KOPT-K1 (cell line): ENCODE measurements at regions not wholly inside any gene's neighbourhood (a gene's known extent, or its start where the extent isn't known, plus 50 kb on each side); places are given as distances from the start of the nearest gene placed in this dataset.
"Not testable (repeated sequence)": the region's sequence is repeated elsewhere in the genome, so short reads cannot be mapped to it uniquely, and the experiment has no call there.

Experiments
- H3K27ac ChIP-seq: fragments of 200-600 bp; sonication (generic); 2 replicates; pipeline ENCODE4 v1.5.1; 2016; ENCODE audit warnings: antibody characterized with exemption, mild to moderate bottlenecking, low read depth, low read length; ENCODE audit not compliant: poor library complexity, severe bottlenecking
- H3K36me3 ChIP-seq: fragments of 200-600 bp; sonication (generic); 2 replicates; pipeline ENCODE4 v1.5.1; 2017; ENCODE audit warnings: antibody characterized with exemption, mild to moderate bottlenecking, low read length, moderate library complexity; ENCODE audit not compliant: insufficient read depth
- H3K9me3 ChIP-seq: fragments of 200-600 bp; sonication (generic); 2 replicates; pipeline ENCODE4 v1.5.1; 2017; ENCODE audit warnings: antibody characterized with exemption, low read length, mild to moderate bottlenecking; ENCODE audit not compliant: insufficient read depth, poor library complexity, severe bottlenecking

- not testable (repeated sequence) for H3K9me3 ChIP-seq, H3K36me3 ChIP-seq
Observed at GRCh38 chr22:27324908-27325307, 476.6 kb downstream of the MN1 start.

DNA sequence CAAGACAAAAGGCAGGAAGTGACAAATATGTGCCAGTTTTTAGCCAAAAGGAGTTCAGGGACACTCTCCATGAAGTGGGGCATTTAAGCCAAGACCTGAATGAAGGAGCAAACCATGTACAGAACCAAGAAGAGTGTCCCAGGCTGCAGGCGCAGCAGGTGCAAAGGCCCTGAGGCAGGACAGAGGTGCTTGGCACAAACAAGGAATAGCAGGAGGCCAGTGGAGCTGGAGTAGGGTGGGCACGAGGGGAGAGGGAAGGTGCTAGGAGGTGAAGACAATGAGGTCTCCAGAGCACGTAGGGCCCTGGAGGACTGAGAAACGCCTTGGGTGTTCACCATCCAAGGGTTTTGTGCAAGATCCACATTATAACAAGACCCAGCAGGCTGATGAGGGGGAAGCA lies 474.1 kb downstream of the MN1 start:
- Histone ChIP-seq H3K9me3 (no peaks in the 10 kb centered on the region), H3K27ac (no peak overlapping the region), H3K36me3 (no peaks in the 10 kb centered on the region)

More at GRCh38 chr22:27324908-27325307, 476.6 kb downstream of the MN1 start:
- not testable (repeated sequence) for H3K27ac ChIP-seq

- no peak overlapping the region for H3K27ac ChIP-seq
Observed at GRCh38 chr22:27327981-27328721, 473.4 kb downstream of the MN1 start.

GRCh38 chr22:27329131-27329850 lies 472.3 kb downstream of the MN1 start:
- Histone ChIP-seq H3K9me3 (peaks cover 3% of the 10 kb centered on the region), H3K27ac (no peak overlapping the region), H3K36me3 (no peaks in the 10 kb centered on the region)

More at GRCh38 chr22:27327981-27328721, 473.4 kb downstream of the MN1 start:
- Histone ChIP-seq H3K36me3 (no peaks in the 10 kb centered on the region), H3K9me3 (peaks cover 1% of the 10 kb centered on the region)

DNA sequence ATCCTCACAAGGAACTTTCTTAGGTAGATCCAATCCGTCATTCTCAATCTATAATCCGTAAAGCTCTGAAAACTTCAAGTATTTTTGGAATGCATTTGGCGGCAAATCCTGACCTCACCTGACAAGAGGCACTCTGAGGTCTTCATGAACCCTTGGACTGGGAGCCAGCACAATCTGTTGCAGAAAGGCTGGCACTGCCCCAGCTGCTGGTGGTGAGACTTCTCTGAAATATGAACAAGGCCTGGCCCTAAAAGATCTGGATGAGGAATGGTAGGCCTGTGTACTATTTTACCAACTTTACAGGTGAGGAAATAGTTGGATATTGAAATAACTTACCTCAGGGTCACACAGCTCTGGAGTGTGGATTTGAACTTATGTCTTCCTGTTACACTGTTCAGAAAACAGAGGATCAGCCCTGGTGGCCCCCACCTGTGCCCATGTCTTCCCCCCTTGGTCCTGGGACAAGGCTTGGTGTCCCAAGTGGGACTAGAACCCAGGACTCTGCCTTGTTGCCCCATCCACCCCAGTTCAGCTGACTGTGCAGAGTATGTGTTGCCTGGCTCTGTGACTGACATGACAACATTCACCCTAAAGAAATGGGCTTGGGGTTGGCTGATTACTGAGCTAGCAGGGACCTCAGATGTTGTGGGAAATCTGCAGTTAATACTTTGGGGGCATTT lies 471.4 kb downstream of the MN1 start:
- no peaks in the 10 kb centered on the region for H3K36me3 ChIP-seq
- peaks cover 3% of the 10 kb centered on the region for H3K9me3 ChIP-seq

GRCh38 chr22:27331526-27332281 lies 469.9 kb downstream of the MN1 start:
- H3K27ac ChIP-seq, result no peak overlapping the region
- H3K36me3 ChIP-seq, result no peaks in the 10 kb centered on the region
- H3K9me3 ChIP-seq, result peaks cover 3% of the 10 kb centered on the region

More for the DNA sequence above, 471.4 kb downstream of the MN1 start:
- no peak overlapping the region for H3K27ac ChIP-seq

GRCh38 chr22:27335102-27335660 lies 466.4 kb downstream of the MN1 start:
- Histone ChIP-seq H3K36me3 (no peaks in the 10 kb centered on the region), H3K27ac (no peak overlapping the region), H3K9me3 (peaks cover 3% of the 10 kb centered on the region)

DNA sequence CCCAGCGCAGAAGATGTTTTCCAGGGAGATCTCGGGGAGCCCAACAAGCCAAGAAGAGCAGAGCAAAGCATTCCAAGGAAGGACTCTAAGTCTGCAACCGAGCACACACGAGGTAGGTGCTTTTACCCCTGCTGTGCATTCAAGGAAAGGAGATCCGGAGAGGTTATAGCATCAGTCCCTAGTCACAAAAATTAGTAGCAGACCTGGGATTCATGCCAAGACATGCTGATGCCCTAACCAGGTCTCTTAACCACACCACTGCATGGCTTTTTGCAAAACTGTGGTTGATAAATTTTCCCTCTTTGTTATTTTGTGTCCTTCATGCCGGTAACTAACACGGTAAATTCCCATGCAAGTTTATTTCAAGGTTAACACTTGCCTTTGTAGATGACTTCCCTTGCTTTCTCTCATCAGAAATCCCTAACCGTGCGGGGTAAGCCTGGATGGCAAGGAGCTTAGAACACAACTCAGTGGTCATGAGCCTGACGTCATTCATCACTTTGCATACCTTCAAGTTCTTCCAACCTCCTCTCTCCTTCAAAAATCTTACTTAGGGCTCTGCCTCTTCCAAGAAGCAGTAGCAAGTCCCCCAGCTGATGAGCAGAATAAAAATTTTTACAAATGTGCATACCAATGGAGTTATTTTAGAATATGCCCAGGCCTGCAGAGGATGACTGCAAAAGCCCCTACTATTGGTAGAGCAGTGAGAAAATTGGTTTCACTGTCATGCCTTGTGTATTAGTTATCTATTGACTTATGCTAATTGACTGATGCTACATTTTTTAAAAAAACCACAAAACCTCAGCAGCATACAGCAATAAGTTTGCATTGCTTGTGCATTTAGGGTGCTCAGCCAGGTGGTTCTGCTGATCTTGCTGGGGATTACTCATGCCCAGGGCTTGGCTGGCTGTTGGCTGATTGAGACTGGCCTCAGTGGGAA lies 465.1 kb downstream of the MN1 start:
- Histone ChIP-seq H3K9me3 (peaks cover 3% of the 10 kb centered on the region), H3K36me3 (no peaks in the 10 kb centered on the region), H3K27ac (no peak overlapping the region)

DNA sequence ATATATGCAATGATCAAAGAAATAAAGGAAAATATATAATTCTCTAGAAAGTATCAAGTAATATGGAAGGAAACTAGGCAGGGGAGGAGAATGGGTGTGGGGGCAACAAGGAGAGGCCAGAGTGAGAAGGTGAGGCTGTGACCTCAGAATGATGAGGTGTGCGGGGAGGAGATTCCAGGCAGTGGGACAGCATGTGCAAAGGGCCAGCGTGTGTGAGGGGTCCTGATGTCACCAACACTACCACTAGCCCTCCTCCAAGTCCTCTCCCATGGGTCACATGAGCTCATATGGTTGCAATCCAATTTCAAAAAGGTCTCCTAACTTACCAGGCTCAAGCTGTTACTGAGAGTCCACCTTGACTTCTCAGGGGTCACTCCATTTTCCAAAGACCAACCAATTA lies 463.9 kb downstream of the MN1 start:
- H3K9me3 ChIP-seq, result peaks cover 13% of the 10 kb centered on the region
- H3K36me3 ChIP-seq, result no peaks in the 10 kb centered on the region
- no peak overlapping the region for H3K27ac ChIP-seq

- no peaks in the 10 kb centered on the region for H3K36me3 ChIP-seq
Observed at GRCh38 chr22:27340047-27340446, 461.5 kb downstream of the MN1 start.

DNA sequence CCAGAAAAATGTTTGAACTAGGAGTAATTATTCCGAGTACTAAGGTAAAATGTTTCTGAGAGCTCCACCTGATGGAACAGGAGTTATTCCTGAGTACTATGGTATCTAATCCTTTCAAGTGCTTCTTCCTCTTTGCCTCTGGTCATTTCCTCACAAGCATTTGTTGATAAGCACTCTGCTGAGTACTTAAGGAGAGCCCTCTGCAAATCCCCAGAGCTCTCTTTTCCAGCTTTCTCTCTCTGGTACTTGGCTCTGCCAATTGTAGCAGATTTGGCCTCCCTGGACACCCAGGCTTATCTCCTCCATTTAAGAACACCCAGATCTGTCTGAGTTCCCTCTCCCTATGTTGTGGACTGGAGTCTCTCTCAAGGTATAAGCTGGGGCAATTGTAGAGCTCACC lies 457.0 kb downstream of the MN1 start:
- H3K36me3 ChIP-seq, result no peaks in the 10 kb centered on the region
- H3K9me3 ChIP-seq, result peaks cover 16% of the 10 kb centered on the region
- no peak overlapping the region for H3K27ac ChIP-seq

More at GRCh38 chr22:27340047-27340446, 461.5 kb downstream of the MN1 start:
- Histone ChIP-seq H3K27ac (no peak overlapping the region), H3K9me3 (peaks cover 10% of the 10 kb centered on the region)

- Histone ChIP-seq H3K27ac (no peak overlapping the region), H3K36me3 (no peaks in the 10 kb centered on the region), H3K9me3 (peaks cover 25% of the 10 kb centered on the region)
Observed at GRCh38 chr22:27345691-27346090, 455.9 kb downstream of the MN1 start.

GRCh38 chr22:27347951-27348350 lies 453.6 kb downstream of the MN1 start:
- Histone ChIP-seq H3K27ac (no peak overlapping the region), H3K9me3 (peaks cover 15% of the 10 kb centered on the region), H3K36me3 (no peaks in the 10 kb centered on the region)

GRCh38 chr22:27348634-27349033 lies 452.9 kb downstream of the MN1 start:
- H3K9me3 ChIP-seq, result peaks cover 15% of the 10 kb centered on the region
- no peaks in the 10 kb centered on the region for H3K36me3 ChIP-seq
- no peak overlapping the region for H3K27ac ChIP-seq
